HG03432 (cell line): ENCODE measurements at regions not wholly inside any gene's neighbourhood (a gene's known extent, or its start where the extent isn't known, plus 50 kb on each side); places are given as distances from the start of the nearest gene placed in this dataset.

Experiments
- ATAC-seq: cut with Tn5 transposase; IDR thresholded peaks from one replicate; pipeline ENCODE4 v1.9.1; 2021; ENCODE audit warnings: mild to moderate bottlenecking, moderate library complexity; ENCODE audit not compliant: unreplicated experiment

GRCh38 chr14:101371799-101372793 lies 189.2 kb upstream of the DIO3 start:
- ATAC-seq: no peak

DNA sequence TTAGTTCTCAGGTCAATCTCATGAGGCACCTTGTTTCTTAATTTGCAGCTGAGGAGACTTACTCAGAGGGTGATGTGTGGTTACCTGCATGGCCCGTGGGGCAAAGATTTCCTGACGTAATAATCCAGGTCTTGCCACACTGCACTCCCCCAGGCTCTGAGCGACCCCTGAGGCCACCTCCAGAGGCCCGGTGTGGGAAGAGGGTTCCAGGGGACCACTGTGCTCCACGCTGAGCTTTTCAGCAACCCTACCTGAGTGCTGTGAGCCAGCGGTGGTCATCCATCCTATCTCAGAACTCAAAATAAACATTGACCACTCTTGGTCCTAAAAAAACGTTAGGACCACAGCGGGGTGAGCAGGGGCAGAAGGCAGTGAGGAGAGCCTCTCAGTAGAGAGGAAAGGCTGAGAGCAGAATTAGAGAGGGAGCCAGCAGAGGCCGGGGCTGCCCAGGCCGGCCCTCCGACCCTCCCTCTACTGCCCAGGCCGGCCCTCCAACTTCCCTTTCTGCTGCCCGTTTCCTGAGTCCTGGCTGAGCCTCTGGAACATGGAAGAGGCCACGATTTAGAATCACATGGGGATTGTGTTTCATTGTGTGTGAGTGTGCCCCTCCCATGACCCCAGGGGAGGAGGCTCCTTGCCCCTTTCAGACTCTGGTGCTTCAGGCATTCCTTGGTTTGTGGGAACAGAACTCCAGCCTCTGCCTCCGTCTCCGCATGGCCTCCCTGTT lies 188.2 kb upstream of the DIO3 start:
- ATAC-seq: no peak

DNA sequence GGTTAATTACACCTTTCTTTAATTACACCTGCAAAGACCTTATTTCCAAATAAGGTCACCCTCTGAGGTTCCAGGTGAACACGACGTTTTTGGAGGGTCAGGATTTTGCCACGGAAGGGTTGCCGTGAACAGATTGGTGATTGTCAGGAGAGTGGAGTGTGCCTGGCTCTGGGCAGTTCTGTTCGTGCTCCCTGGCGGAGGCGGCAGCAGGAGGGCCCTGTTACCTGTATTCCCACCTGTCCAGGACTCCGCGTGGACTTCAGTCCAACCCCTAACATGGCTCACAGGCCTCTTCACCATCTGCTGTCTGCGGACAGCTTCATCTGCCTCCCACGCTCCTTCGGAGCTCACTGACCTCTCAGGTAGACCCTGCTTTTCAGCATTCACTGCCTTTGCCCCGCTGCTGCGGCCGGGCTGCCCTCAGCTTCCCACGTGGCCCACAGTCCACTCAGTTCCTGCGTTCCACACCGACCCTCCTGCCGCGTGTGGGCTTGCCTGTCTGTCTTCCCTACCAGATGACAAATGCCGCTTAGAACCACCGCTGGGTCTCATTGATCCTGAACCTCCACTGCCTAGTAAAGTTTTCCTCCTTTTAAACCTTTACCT lies 187.5 kb upstream of the DIO3 start:
- no peak for ATAC-seq

- ATAC-seq: no peak
Measured at GRCh38 chr14:101374373-101375338, 186.6 kb upstream of the DIO3 start.

DNA sequence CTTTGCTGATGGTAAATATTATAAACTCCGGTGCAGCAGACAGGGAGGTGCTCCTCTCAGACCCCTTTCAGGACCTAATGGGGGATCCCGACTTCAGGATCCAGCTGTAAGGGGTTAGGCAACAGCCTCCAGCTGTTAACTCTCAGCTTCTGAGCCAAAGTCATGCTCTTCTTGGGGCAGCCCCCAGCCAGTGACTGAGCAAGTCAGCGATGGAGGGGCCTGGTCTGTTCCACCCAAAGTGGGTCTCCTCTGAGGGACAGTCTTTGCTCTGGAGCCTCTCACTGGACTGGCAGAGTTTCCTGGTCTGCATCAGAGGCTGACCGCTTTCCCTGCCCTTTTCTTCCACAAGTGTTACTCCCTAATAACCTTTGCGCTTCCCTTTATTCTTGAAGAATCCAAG lies 184.2 kb upstream of the DIO3 start:
- no peak for ATAC-seq

- no peak for ATAC-seq
Measured at GRCh38 chr14:101379842-101380241, 181.5 kb upstream of the DIO3 start.

DNA sequence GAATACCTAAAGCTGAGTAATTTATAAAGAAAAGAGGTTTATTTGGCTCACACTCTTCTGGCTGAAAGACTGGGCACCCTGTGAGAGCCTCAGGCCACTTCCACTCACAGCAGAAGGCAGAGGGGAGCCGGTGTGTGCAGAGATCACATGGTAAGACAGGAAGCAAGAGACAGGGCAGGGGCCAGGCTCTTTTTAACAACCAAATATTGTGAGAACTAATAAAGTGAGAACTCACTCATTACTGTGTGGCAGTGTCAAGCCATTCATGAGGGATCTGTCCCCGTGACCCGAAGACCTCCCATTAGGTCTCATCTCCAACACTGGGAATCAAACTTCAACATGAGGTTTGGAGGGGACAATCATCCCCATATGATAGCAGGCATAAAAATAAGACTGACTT lies 180.8 kb upstream of the DIO3 start:
- no peak for ATAC-seq

GRCh38 chr14:101380940-101381339 lies 180.4 kb upstream of the DIO3 start:
- no peak for ATAC-seq

- no peak for ATAC-seq
Measured at GRCh38 chr14:101383737-101384338, 177.5 kb upstream of the DIO3 start.

DNA sequence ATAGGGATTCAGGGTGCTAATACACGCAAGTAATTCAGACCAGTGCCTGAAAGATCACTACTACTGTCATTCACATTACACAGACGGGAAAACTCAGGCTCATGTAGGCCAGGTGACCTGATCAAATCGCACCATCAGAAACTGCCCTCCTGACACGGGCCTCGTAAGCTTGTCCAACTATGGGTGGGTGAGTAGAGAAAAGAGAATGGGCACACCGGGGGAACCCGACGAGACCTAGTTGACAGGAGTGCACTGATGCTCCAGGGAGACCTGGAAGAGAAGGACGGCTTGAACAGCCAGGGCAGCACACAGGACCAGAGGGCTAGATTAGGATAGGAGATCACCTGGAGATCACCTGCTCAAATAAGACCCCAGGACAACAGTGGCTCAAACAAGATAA lies 166.9 kb upstream of the DIO3 start:
- no peak for ATAC-seq

GRCh38 chr14:101395779-101396178 lies 165.5 kb upstream of the DIO3 start:
- ATAC-seq: no peak

DNA sequence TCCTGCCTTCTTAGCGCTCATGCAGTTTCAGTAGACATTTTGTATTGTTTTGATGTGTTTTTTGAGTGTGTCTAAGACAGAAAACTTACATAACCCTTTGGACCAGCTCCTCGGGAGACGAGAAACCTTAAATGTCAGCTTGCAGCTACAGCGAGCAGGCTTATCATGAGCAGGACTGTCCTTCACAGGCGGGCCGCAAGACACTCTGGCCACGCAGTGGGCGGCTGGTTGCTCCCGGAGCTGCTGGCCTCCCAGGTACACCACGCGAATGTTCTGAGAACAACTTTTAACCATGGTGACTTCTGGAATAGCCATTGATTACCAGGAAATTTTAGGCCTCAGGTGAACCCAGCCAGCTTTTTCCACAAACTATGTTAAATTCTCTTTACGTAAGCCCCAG lies 164.1 kb upstream of the DIO3 start:
- ATAC-seq: no peak

GRCh38 chr14:101398011-101398410 lies 163.3 kb upstream of the DIO3 start:
- no peak for ATAC-seq

DNA sequence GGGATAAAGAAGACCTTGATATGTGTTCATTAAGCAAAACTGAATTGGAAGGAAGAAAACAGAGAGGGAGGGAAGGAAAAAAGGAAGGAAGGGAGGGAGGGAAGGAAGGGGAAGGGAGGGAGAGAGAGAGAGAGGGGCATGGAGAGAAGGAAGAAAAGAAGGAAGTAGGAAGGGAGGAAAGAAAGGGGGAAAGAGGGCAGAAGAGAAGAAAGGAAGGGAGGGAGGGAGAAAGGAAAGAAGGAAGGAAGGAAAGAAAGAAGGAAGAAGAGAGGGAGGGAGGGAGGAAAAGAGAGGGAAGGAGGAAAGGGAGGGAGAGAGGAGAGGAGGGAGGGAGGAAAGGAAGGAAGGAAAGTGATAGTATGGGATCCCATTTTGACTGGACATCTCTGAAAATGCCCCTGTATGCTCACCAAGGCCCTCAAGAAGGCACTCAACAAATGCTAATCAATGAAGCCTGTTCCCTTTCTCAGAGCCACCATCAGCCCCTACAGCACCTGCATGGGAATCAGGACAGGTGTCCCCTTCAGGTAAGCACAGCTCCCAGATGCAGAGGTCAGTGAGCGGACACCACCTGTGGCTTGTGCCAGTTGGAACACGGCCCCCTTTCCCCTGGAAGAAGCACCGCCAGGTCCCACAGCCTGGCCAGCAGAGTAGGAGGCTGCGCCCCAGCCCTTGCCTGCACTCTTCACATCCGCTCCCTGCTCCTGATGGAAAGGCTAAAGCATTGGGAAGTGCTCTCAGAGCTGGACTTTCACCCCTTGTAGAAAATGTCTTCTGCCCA lies 161.4 kb upstream of the DIO3 start:
- no peak for ATAC-seq

DNA sequence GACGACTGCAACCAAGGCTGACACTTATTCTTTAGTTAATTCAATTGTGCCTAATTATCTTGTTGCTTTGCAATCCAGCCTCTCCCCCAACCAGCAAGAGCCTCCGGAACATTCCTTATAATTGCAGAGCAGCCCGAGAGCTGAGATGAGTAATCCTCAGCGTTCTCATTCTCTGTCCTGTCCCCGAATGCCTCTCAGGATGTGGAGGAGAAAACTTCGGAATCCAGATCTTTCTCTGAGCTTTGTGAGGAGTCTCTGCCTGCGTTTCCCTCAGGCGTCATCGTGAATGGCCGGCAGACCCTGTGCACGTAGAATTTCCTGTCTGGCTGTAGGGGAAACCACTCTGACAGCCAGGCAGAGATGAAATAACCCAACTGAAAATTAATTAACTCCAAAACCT lies 160.5 kb upstream of the DIO3 start:
- ATAC-seq: no peak

GRCh38 chr14:101402936-101403660 lies 158.2 kb upstream of the DIO3 start:
- ATAC-seq: no peak

- ATAC-seq: no peak
Measured at GRCh38 chr14:101404426-101405170, 156.7 kb upstream of the DIO3 start.
